Transverse colon (tissue), 4 donors: ENCODE measurements at regions not wholly inside any gene's neighbourhood (a gene's known extent, or its start where the extent isn't known, plus 50 kb on each side); places are given as distances from the start of the nearest gene placed in this dataset.

ENCODE experiments used
- DNase-seq: peaks from one replicate; pipeline ENCODE4 v3.0.0-alpha.2; 2019
- H3K27ac ChIP-seq, 4 donors: fragments of 200-600 bp; sonication (generic); 2 replicates each; pipeline ENCODE4 v1.5.1; 2016 to 2018; ENCODE audit warnings: inconsistent platforms in 4 of 4
- H3K27me3 ChIP-seq: fragments of 200-600 bp; sonication (generic); 2 replicates; pipeline ENCODE4 v1.5.1; 2017; ENCODE audit warnings: inconsistent platforms
- H3K36me3 ChIP-seq, 4 donors: fragments of 200-600 bp; sonication (generic); 2 replicates each; pipeline ENCODE4 v1.5.1; 2017 to 2019; ENCODE audit warnings: inconsistent platforms in 4 of 4
- H3K4me1 ChIP-seq, 4 donors: fragments of 200-600 bp; sonication (generic); 2 replicates each; pipeline ENCODE4 v1.5.1; 2017 to 2020; ENCODE audit warnings: inconsistent platforms in 4 of 4
- H3K4me3 ChIP-seq, 4 donors: fragments of 200-600 bp; sonication (generic); 1 replicate in 1 of 4; 2 replicates in 3 of 4; pipeline versions ENCODE4 v1.5.1 to v1.6.1; 2017 to 2019; ENCODE audit warnings: inconsistent platforms in 4 of 4
- H3K9me3 ChIP-seq, 2 donors: fragments of 200-600 bp; sonication (generic); 2 replicates each; pipeline ENCODE4 v1.5.1; 2017 to 2019; ENCODE audit warnings: inconsistent platforms in 2 of 2
- CTCF ChIP-seq, 5 experiments: fragments of 200-600 bp in 3 of 5; fragments of 450-650 bp in 2 of 5; sonication (generic) in 3 of 5; IDR thresholded peaks; 1 replicate in 2 of 5; 2 replicates in 3 of 5; pipeline ENCODE4 v1.5.1; 2016 to 2017; ENCODE audit warnings: antibody characterized with exemption in 5 of 5, inconsistent platforms in 3 of 5, mild to moderate bottlenecking in 2 of 5, moderate library complexity in 1 of 5
- EP300 ChIP-seq: sonication (generic); formaldehyde crosslinking; IDR thresholded peaks from one replicate; pipeline ENCODE4 v1.6.1; 2017; ENCODE audit warnings: antibody characterized with exemption, low read depth
- POLR2A ChIP-seq: fragments of 450-650 bp; IDR thresholded peaks from one replicate; pipeline ENCODE4 v1.6.1; 2016; ENCODE audit warnings: antibody characterized with exemption, mild to moderate bottlenecking, moderate library complexity
- POLR2AphosphoS5 ChIP-seq, 3 donors: sonication (generic); formaldehyde crosslinking; IDR thresholded peaks; one replicate each; pipeline ENCODE4 v1.6.1; 2016; ENCODE audit warnings: antibody characterized with exemption in 3 of 3
- WGBS, 2 donors: methylation state at CpG; one replicate each; pipeline ENCODE4 v1.1.5; 2018; ENCODE audit warnings: low coverage in 1 of 2; 5-methylcytosine and 5-hydroxymethylcytosine counted together
- in situ Hi-C, 4 donors: fragments of 200-750 bp; cut with MboI; loops; one replicate each; pipeline versions ENCODE4 v1.15.0 to v1.15.1; 2017; ENCODE audit warnings: low sequenced_read_pairs in 3 of 4, low pct_ligation_motif_present in 1 of 4, low pct_unique_long_range_greater_than_20kb in 1 of 4
- intact Hi-C: fragments of 100-400 bp; cut with DNase I; formaldehyde crosslinking; loops from one replicate; pipeline ENCODE4 v1.15.1; 2023; ENCODE audit warnings: low total_unique reads

DNA sequence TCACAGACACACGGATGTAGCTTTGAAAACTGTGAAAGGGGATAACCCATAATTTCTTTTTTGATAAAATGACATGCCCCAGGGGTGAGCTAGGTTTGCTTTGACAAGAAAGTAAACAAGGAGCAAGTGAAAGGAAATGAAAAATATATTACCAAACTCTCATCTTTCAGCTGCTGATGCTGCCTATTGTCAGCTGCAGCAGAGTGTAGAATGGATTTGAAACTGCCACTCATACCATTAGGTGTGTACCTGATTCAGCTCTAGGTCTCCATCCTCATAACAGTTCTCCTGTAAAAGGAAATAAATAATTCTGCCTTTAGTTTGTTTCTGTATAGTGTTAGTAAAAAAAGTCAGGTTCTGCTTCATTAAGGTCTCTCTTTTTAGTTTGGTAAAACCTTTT lies 415.1 kb upstream of the MARCKS start:
- no peak for TF ChIP-seq POLR2AphosphoS5 (IDR thresholded peaks at IDR 0.05)
- 60 to 89% methylated on average over 1 of the region's 1 CpG for WGBS, 2 donors
- no peaks in the 10 kb centered on the region for H3K4me1 ChIP-seq
- no peak overlapping the region for H3K27ac ChIP-seq
- in situ Hi-C loops, result no loop called here
- no peak overlapping the region for H3K4me3 ChIP-seq
- no peak for DNase-seq
- no peaks in the 10 kb centered on the region for H3K9me3 ChIP-seq
- no peaks in the 10 kb centered on the region for H3K36me3 ChIP-seq
- H3K27me3 ChIP-seq, result no peaks in the 10 kb centered on the region
- intact Hi-C loops, result loop anchor here (10.0 kb wide), 2 partner anchors 127 to 413 kb away; partner anchors contain the start of gene MARCKS

DNA sequence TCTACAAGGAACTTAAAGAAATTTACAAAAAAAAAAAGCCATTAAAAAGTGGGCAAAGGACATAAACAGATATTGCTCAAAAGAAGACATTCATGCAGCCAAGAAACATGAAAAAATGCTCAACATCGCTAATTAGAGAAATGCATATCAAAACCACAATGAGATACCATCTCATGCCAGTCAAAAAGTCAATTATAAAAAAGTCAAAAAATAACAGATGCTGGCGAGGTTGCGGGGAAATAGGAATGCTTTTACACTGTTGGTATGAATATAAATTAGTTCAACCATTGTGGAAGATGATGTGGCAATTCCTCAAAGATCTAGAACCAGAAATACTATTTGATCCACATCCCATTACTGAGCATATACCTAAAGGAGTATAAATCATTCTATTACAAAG lies 411.9 kb upstream of the MARCKS start:
- intact Hi-C loops, result loop anchor here (10.0 kb wide), 2 partner anchors 130 to 410 kb away; partner anchors contain the start of gene MARCKS
- Histone ChIP-seq H3K27me3 (no peaks in the 10 kb centered on the region), H3K4me3 (no peak overlapping the region), H3K27ac (no peak overlapping the region), H3K4me1 (no peaks in the 10 kb centered on the region), H3K36me3 (no peaks in the 10 kb centered on the region), H3K9me3 (no peaks in the 10 kb centered on the region)
- TF ChIP-seq POLR2AphosphoS5 (IDR thresholded peaks at IDR 0.05) (no peak), CTCF (IDR thresholded peaks at IDR 0.05) (no peak), POLR2A (no peak), EP300 (no peak)
- in situ Hi-C loops, result no loop called here
- DNase-seq, result no peak
- WGBS, 2 donors, result 93 to 97% methylated on average over 3 of the region's 3 CpGs

DNA sequence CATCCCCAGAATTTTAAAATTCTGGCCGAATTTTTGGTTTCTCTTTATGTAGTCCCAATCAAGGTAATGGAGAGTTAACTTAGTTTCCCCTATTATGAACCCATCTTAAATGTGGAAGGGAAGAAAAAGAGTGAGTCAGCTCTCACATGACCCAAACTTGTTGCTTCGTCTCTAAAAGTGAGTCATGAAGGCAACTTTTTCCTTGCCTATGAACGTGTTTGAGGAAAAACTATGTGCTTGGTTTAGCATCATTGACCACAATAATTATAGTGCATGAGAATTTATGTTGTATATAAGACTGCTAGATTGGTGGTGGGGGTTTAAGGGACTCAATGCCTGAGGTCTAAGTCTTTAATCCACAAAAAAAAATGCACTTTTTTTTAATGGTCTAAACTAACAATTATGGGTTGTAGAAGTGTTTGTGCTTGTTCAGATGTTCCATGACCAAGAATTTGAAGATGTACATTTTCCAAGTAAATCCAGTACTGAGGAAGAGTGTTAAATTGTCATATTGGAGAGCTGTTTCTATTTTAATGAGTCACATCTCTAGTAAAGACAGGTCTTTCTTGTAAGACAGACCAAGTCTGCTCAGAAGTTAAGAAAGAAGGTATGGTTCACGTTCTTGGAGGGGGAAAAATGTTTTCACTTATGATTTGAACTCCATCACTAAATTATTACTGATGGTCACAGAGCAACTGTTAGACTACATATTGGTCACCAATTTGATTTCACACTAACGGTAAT lies 409.9 kb upstream of the MARCKS start:
- no peaks in the 10 kb centered on the region for H3K27me3 ChIP-seq
- no peak for DNase-seq
- no peaks in the 10 kb centered on the region for H3K4me1 ChIP-seq
- intact Hi-C loops (loop anchor here (10.0 kb wide), 2 partner anchors 132 to 408 kb away; partner anchors contain the start of gene MARCKS), in situ Hi-C loops (no loop called here)
- TF ChIP-seq POLR2AphosphoS5 (IDR thresholded peaks at IDR 0.05) (no peak), POLR2A (no peak), EP300 (no peak), CTCF (IDR thresholded peaks at IDR 0.05) (no peak)
- H3K9me3 ChIP-seq, result no peaks in the 10 kb centered on the region
- WGBS, 2 donors, result 42 to 45% methylated on average over 4 to 5 of the region's 5 CpGs
- no peaks in the 10 kb centered on the region for H3K36me3 ChIP-seq
- no peak overlapping the region for H3K4me3 ChIP-seq
- H3K27ac ChIP-seq, result no peak overlapping the region

DNA sequence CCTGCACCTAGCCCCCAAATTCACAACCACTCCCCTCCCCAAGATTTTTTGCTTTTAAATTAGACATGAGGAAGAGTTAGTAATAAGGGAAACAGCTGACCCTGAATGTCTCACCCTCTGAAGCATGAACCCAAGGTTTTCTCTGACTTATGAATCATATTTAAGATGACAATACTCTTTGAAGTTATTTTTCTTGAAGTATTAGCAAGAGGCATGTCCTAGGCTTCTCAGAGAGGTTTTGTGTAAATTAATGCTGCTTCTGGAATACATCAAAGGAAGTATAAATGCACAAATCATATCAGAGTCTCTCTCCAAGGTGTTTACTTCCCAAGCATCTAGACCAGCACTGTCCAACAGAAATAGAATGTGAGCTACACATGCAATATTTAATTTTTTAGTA lies 408.1 kb upstream of the MARCKS start:
- intact Hi-C loops (loop anchor here (10.0 kb wide), 2 partner anchors 134 to 406 kb away; partner anchors contain the start of gene MARCKS), in situ Hi-C loops (no loop called here)
- no peak for DNase-seq
- H3K4me3 ChIP-seq, result no peak overlapping the region
- peak in 2 of 3 donors; percentile 9 to 44 for TF ChIP-seq POLR2AphosphoS5 (IDR thresholded peaks at IDR 0.05)
- no peak for TF ChIP-seq CTCF (IDR thresholded peaks at IDR 0.05)
- TF ChIP-seq POLR2A, result no peak
- TF ChIP-seq EP300, result no peak
- no peaks in the 10 kb centered on the region for H3K27me3 ChIP-seq
- H3K9me3 ChIP-seq, result no peaks in the 10 kb centered on the region
- no peaks in the 10 kb centered on the region for H3K4me1 ChIP-seq
- H3K36me3 ChIP-seq, result no peaks in the 10 kb centered on the region
- H3K27ac ChIP-seq, result no peak overlapping the region
